ENCODE measurements at regions not wholly inside any gene's neighbourhood (a gene's known extent, or its start where the extent isn't known, plus 50 kb on each side); places are given as distances from the start of the nearest gene placed in this dataset.

DNA sequence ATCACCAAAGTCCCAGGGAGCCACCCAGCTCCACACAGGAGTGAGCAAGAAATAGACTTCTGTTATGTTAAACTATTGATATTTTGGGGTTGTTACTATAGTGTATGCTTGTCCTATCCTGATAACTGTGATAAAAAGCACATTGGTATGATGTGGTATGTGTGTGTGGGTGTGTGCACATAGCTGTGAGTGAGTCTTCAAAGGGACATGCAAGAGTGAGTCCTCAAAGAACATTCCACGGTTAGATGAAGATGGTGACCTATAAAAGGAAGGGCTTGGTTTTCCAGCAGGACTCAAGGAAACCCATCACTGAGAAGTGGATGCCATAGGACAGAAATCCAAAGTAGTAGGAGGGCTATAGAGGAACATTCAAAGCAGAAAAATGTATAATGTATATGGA, 342.9 kb downstream of the TSN start:
- TF ChIP-seq POLR2A (IDR thresholded peaks at IDR 0.05), result no peak
- TF ChIP-seq, protein P1, sequence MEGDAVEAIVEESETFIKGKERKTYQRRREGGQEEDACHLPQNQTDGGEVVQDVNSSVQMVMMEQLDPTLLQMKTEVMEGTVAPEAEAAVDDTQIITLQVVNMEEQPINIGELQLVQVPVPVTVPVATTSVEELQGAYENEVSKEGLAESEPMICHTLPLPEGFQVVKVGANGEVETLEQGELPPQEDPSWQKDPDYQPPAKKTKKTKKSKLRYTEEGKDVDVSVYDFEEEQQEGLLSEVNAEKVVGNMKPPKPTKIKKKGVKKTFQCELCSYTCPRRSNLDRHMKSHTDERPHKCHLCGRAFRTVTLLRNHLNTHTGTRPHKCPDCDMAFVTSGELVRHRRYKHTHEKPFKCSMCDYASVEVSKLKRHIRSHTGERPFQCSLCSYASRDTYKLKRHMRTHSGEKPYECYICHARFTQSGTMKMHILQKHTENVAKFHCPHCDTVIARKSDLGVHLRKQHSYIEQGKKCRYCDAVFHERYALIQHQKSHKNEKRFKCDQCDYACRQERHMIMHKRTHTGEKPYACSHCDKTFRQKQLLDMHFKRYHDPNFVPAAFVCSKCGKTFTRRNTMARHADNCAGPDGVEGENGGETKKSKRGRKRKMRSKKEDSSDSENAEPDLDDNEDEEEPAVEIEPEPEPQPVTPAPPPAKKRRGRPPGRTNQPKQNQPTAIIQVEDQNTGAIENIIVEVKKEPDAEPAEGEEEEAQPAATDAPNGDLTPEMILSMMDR (IDR thresholded peaks at IDR 0.05), result no peak

Measured in esophagus squamous epithelium (tissue), 4 donors.